ENCODE measurements at regions not wholly inside any gene's neighbourhood (a gene's known extent, or its start where the extent isn't known, plus 50 kb on each side); places are given as distances from the start of the nearest gene placed in this dataset.

DNA sequence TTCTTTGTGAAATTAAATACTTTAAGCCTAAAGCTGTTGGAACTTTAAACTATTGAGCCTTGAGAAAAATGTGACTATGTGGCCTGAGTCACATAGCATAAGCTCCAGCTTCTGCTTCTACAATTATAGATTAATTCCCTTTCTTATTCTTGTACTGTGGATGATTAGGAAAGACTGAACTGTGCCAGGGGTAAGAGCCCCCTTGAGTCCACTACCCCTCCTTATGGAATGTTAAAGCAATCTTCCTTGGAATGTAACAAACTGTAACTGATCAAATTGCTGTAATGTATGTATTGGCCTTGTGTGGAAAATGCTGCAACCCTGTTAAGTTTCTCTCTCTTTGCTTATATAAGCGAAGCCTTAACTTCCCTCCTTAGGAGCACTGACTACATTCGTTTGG lies 273.2 kb downstream of the FAM170A start:
- H3K27ac ChIP-seq = no peak overlapping the region
- intact Hi-C loops (cut with DNase I; ENCODE audit: low total_unique reads) = no loop called here
- no peaks in the 10 kb centered on the region for H3K9me3 ChIP-seq
- no peak overlapping the region for H3K4me3 ChIP-seq
- TF ChIP-seq CTCF (IDR thresholded peaks at IDR 0.05) (no peak), POLR2A (IDR thresholded peaks at IDR 0.05) (no peak)
- no peaks in the 10 kb centered on the region for H3K36me3 ChIP-seq
- DNase-seq = no peak
- H3K4me1 ChIP-seq = no peaks in the 10 kb centered on the region
- no peaks in the 10 kb centered on the region for H3K27me3 ChIP-seq

DNA sequence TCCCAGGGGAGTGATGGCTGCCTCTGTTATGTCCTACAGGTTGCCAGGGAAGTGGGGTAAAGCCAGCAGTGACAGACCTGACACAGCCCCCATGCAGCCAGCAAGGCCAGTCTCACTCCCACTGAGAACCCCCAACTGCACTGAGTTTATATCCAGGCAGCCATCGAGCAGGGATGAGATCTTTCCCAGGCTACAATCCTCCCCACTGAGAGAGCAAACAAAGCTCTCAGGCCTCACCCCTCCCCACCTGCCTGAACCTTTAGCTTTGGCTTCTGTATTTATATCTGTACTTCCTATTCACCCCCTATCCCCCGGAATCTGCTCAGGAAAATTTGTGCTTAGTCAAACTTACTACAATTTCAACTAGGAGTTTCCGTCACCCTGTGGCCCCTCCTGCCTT lies 284.1 kb downstream of the FAM170A start:
- Histone ChIP-seq H3K27ac (no peak overlapping the region), H3K27me3 (no peaks in the 10 kb centered on the region), H3K4me1 (no peaks in the 10 kb centered on the region), H3K36me3 (no peaks in the 10 kb centered on the region), H3K9me3 (no peaks in the 10 kb centered on the region), H3K4me3 (no peak overlapping the region)
- intact Hi-C loops (cut with DNase I; ENCODE audit: low total_unique reads) = no loop called here
- TF ChIP-seq CTCF (IDR thresholded peaks at IDR 0.05) (no peak), POLR2A (IDR thresholded peaks at IDR 0.05) (no peak)
- DNase-seq = no peak

GRCh38 chr5:119919279-119919678 lies 289.9 kb downstream of the FAM170A start:
- TF ChIP-seq CTCF (IDR thresholded peaks at IDR 0.05) = no peak
- TF ChIP-seq POLR2A (IDR thresholded peaks at IDR 0.05) = no peak
- Histone ChIP-seq H3K9me3 (no peaks in the 10 kb centered on the region), H3K27ac (no peak overlapping the region), H3K27me3 (no peaks in the 10 kb centered on the region), H3K36me3 (no peaks in the 10 kb centered on the region), H3K4me1 (no peaks in the 10 kb centered on the region), H3K4me3 (no peak overlapping the region)
- DNase-seq = no peak
- intact Hi-C loops (cut with DNase I; ENCODE audit: low total_unique reads) = no loop called here

DNA sequence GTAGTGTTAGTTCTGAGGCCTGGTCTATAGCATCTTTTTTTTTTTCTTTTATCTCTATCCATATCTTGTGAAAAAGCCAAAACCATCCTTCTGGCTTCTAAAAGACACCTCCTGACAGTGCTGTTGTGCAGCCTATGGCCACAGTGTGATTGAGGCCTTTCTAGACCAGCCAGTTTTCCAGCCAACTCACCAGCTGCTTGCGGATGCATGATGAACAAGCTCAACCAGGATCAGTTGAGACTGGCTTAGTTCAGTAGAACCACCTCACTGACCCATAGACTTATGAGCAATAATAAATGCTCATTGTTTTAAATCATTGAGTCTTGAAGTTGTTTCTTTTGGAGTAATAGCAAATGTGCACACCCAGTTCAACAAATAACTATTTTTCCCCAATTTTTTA lies 296.9 kb downstream of the FAM170A start:
- intact Hi-C loops (cut with DNase I; ENCODE audit: low total_unique reads) = no loop called here
- TF ChIP-seq POLR2A (IDR thresholded peaks at IDR 0.05) = no peak
- no peak for TF ChIP-seq CTCF (IDR thresholded peaks at IDR 0.05)
- Histone ChIP-seq H3K27me3 (no peaks in the 10 kb centered on the region), H3K36me3 (no peaks in the 10 kb centered on the region), H3K27ac (no peak overlapping the region), H3K9me3 (no peaks in the 10 kb centered on the region), H3K4me3 (no peak overlapping the region), H3K4me1 (no peaks in the 10 kb centered on the region)
- DNase-seq = no peak

DNA sequence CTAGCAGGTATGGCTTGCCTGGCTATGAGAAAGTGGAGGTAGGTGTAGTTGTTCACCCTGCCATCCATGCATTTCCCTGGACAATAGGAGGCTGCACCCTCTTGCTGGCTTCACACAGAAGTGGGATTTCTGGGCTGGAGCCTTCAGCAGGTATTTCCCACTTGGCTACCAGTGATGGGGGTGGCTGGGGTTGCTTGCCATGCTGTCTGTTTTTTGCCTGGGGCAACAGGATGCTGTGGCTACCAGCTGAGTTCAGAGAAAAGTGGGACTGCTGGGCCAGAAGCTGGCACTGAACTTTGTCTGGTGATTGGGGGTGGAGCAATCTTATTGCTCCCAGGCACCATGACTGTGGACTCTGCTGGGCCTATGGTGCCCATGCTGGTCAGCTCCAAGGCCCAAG lies 299.6 kb downstream of the FAM170A start:
- TF ChIP-seq CTCF (IDR thresholded peaks at IDR 0.05) = no peak
- TF ChIP-seq POLR2A (IDR thresholded peaks at IDR 0.05) = no peak
- intact Hi-C loops (cut with DNase I; ENCODE audit: low total_unique reads) = no loop called here
- H3K9me3 ChIP-seq = no peaks in the 10 kb centered on the region
- H3K27ac ChIP-seq = no peak overlapping the region
- no peaks in the 10 kb centered on the region for H3K36me3 ChIP-seq
- H3K4me3 ChIP-seq = no peak overlapping the region
- DNase-seq = no peak
- no peaks in the 10 kb centered on the region for H3K27me3 ChIP-seq
- no peaks in the 10 kb centered on the region for H3K4me1 ChIP-seq

All from uterus (tissue), 3 donors.